GM21717 (cell line): ENCODE measurements at regions not wholly inside any gene's neighbourhood (a gene's known extent, or its start where the extent isn't known, plus 50 kb on each side); places are given as distances from the start of the nearest gene placed in this dataset.
"Not testable (repeated sequence)": the region's sequence is repeated elsewhere in the genome, so short reads cannot be mapped to it uniquely, and the experiment has no call there.

Experiments used
- ATAC-seq: cut with Tn5 transposase; IDR thresholded peaks from one replicate; pipeline ENCODE4 v1.9.1; 2021; ENCODE audit warnings: mild to moderate bottlenecking, moderate library complexity; ENCODE audit not compliant: unreplicated experiment

- ATAC-seq: not testable (repeated sequence)
These were observed 102.7 kb downstream of the EN1 start for GRCh38 chr2:118744682-118745181.

GRCh38 chr2:118738524-118739308 lies 108.7 kb downstream of the EN1 start:
- ATAC-seq: no peak

- no peak for ATAC-seq
These were observed 109.3 kb downstream of the EN1 start for GRCh38 chr2:118738106-118738505.

- ATAC-seq: no peak
These were observed 109.8 kb downstream of the EN1 start for GRCh38 chr2:118737684-118738083.

DNA sequence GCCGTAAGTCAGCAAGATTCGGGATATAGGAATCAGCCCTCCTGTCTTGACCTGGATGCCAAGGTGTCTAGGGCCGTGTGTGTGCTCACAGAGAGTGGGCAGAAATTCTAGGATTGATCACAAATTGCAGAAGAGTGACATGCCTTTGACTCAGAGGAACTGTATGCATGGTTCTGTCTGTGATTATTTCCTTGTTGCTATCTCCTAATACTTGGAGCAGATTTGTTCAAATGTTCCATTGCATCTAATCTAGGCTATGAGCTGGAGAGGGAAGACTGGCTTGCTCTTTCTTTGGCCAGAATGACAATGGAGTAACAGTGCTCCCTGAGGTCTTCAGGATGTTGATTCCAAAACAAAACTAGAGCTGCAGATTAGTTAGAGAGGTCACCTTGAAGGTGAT lies 115.0 kb downstream of the EN1 start:
- ATAC-seq: no peak

DNA sequence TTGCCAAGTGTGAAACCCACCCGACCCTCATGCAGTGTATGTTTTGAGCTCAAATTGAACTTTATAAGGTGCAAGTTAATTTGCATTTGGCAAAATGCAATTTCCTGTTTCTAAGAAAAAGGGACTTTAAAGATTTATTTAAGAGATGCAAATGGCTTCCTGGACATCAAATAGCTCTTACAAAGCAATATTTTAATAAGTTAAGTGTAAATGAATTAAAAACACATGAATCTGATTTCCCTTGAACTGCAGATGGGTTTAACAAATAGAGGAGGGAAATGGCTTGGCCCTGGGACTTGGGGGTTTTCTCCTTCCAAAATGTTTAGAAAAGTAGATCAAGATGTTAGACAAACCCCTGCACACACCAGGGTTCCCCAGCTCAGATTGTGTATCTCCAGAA lies 116.0 kb downstream of the EN1 start:
- ATAC-seq: no peak

DNA sequence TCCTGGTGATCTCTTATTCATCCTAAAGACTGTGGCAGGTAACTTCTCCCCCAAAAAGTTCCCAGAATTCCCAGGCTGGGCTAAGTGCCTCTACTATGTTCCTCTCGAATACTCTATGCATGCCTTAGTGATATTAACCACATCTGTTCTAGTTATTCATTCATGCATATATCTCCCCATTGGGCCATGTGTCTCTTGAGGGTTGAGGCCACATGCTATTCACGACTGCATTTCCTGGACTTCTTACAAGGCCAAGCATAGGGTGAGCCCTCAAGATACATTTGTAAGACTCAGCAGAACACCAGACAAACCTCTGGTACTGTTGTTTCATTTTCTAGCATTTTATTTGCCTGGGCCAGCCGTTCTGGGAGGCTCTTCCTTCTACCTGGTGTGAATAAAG lies 117.0 kb downstream of the EN1 start:
- no peak for ATAC-seq

GRCh38 chr2:118729760-118730159 lies 117.7 kb downstream of the EN1 start:
- ATAC-seq: no peak

DNA sequence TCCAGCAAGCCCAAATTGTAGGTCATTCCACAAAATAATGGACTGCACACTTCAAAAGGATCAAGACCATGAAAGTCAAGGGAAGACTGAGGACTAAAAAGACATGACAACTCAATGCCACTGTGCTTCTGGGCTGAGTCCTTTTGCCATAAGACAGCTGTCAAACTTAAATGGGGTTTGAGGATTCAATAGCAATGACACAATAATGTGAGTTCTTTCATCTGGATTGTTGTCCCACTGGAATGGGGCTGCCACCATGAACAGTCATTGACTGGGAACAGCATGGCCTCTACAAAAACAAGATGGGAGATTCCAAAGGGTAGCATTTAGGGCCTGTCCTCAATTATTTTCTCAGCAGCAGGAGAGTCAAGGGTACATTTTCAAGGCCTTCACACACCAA lies 118.5 kb downstream of the EN1 start:
- ATAC-seq: no peak

GRCh38 chr2:118726821-118727220 lies 120.6 kb downstream of the EN1 start:
- ATAC-seq: no peak

DNA sequence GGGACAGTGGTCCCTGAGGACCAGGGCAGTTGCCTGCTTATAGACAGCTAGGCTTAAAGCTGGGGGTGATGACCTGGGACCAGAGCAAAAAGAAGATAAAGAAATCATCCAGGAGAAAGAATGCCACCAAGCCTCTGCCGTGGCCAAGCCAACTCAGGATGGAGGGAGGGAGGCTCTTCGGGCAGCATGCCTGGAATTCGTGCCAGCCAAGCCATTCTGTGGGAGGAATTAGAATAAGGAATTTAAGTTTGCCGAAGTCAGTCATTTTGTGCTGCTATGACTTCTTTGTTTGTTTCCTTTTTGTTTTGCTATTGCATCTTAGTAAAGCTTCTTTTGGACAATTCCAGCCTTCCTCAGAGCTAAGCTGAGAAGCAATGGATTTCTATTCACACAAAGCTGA lies 124.1 kb downstream of the EN1 start:
- ATAC-seq: no peak

GRCh38 chr2:118722976-118723375 lies 124.5 kb downstream of the EN1 start:
- no peak for ATAC-seq

DNA sequence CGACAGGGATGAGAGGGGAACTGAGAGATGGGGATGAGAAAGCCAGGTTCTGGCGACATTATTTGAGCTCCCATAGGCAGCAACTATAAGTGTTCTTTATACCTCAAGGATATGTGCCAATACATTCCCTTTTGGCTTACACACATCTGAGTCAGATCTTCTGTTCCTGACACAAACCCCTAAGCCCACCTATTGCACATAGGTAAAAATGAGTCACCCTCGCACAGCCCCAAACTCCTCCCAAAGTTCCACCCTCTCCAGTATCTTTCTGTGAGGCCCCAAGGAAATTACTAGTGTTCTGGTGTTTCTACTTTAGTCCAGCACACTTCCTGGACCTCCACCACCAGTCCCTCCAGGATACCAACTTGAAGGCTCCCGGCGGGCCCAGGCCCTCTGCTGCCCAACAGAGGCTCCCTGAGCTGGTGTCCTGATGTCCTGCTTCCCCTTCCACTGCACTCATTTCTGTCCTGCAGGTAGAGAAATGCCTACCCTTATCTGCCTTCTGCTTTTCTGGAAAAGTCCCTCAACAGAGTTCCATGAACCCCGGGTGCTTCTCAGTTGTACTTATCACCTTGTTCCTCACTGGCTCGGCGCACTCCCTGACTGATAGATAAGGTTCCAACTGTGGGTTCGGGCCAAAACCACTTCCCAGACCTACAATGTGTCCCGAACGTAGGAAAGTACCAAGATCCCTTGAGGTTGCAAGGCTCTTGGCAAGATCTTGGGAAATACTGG lies 125.5 kb downstream of the EN1 start:
- ATAC-seq: no peak

DNA sequence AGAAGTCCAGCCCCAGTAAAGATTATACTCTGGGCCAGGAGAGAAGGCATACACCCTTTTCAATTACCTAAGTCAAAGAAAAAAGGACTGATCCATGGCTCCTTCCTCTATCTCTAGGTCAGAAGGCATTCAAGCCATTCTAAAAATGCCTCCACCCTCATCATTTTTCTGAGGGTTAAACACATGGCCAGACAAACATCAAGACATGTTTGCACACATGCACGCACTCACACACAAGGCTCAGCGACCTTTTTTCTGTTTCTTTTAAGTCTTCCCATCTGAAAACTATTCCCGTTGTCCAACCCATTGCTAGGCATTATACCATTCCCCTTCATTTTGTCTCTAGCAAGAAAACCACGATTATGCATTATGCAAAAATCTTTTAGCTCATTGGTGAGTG lies 126.6 kb downstream of the EN1 start:
- no peak for ATAC-seq

GRCh38 chr2:118718921-118719320 lies 128.5 kb downstream of the EN1 start:
- no peak for ATAC-seq

- no peak for ATAC-seq
These were observed 131.3 kb downstream of the EN1 start for GRCh38 chr2:118716102-118716501.

DNA sequence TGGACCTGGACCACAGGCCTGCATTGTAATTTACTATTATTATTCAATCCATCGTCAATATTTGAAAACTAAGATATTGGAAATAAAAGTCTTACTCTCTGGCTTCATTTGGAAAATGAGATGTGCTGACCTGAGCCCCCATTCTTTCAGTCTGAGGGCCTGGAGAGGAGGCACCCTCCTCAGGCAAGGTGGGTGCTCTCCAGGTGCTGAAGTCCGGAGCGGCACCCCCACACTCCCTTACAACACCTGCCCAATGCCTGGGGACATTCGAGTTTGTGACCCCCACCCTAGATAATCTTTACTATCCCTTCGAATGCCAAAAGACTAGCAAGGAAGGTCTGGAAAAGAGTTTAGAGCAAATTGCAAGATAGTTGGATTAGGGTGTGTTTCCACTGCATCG lies 133.3 kb downstream of the EN1 start:
- ATAC-seq: no peak

DNA sequence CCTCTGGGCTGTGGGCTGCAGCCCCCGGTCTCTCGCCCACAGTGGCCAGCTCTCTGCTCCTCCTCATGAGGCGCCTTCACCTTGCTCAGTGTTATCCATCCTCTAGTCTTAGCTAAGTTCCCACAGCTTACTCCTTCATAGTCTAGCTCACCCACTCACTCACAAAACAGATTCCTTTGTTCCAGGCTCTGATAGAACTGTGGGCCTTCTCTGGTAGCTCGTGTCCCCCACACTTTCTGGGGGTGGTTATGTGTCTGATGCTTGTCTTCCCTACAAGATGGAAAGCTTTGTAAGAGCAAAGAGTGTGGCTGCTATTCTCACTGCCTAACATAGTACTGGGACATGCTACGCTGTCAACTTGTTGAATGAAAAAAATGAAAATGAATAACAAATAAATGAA lies 135.8 kb downstream of the EN1 start:
- no peak for ATAC-seq

- ATAC-seq: no peak
These were observed 137.0 kb downstream of the EN1 start for GRCh38 chr2:118710481-118710880.

GRCh38 chr2:118709786-118710185 lies 137.7 kb downstream of the EN1 start:
- no peak for ATAC-seq

GRCh38 chr2:118706844-118707243 lies 140.6 kb downstream of the EN1 start:
- ATAC-seq: no peak

DNA sequence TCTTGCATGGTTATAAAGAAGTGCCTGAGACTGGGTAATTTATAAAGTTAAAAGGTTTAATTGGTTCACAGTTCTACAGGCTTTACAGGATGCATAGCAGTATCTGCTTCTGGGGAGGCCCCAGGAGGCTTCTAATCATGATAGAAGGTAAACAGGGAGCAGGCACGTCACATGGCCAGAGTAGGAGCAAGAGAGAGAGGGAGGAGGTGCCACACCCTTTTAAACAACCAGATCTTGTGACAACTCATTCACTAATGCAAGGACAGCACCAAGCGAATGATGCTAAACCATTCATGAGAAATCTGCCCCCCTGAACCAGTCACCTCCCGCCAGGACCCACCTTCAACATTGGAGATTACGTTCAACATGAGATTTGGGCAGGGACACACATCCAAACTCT lies 141.1 kb downstream of the EN1 start:
- no peak for ATAC-seq
